ENCODE measurements at regions not wholly inside any gene's neighbourhood (a gene's known extent, or its start where the extent isn't known, plus 50 kb on each side); places are given as distances from the start of the nearest gene placed in this dataset.

- TF ChIP-seq GABPA (IDR thresholded peaks at IDR 0.05; ENCODE audit: low read depth) (no peak), CTCF (IDR thresholded peaks at IDR 0.05) (no peak), PBX3 (IDR thresholded peaks at IDR 0.05) (no peak), FOXM1 (IDR thresholded peaks at IDR 0.05; ENCODE audit: low read depth) (no peak), CHD2 (IDR thresholded peaks at IDR 0.05; ENCODE audit: low read length, partially characterized antibody) (no peak), REST (IDR thresholded peaks at IDR 0.05; ENCODE audit: low read depth, low read length) (no peak), GATA2 (CRISPR knock-in tag; IDR thresholded peaks at IDR 0.05) (no peak), POLR2AphosphoS5 (IDR thresholded peaks at IDR 0.05; ENCODE audit: low read depth, low read length) (no peak)
These were observed 399.8 kb downstream of the GRB14 start for GRCh38 chr2:164221473-164221872.

Measured in SK-N-SH (cell line).